ENCODE measurements at regions not wholly inside any gene's neighbourhood (a gene's known extent, or its start where the extent isn't known, plus 50 kb on each side); places are given as distances from the start of the nearest gene placed in this dataset.

DNA sequence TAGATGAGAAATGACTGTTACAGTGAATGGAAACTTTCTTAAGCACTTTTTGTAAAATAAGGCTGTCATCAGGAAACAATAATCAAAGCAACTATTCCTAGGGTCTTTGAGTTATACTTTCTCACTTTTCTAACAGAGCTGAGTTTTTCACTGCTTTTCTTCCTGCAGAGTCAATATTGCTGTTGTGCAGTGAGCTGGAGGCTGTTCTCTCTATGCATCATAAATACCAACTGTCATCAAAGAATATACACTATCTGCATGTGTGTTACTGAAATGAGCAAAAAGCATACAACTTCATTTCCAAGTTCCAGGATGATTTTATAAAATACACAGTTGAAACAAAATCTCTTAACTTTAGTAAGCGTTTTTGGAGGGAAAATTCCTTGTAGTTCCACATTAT is 110.4 kb upstream of the CPSF6 start:
- no peak overlapping the region for H4K91ac ChIP-seq (ENCODE audit: insufficient read length, low read depth, low read length)
- H3K79me2 ChIP-seq (ENCODE audit: insufficient read depth, low read length) = no peaks in the 10 kb centered on the region
- peaks cover 0 to 3% of the 10 kb centered on the region in 2 experiments; a peak in 1 of 5 replicates for H3K9me3 Mint-ChIP-seq
- no CpG with 5 or more reads among the region's 1 CpG for WGBS (ENCODE audit: extremely low coverage, insufficient read length, low lambda C conversion rate)
- no peaks in the 10 kb centered on the region for H3K4me1 ChIP-seq (ENCODE audit: insufficient read depth, low read length)
- no peak overlapping the region for H3K27ac ChIP-seq (ENCODE audit: insufficient read length, low read depth, low read length)
- no peak overlapping the region for H3K9ac ChIP-seq (ENCODE audit: extremely low read depth, insufficient read length, low read length)
- no peak overlapping the region for H3T11ph ChIP-seq (ENCODE audit: low read length)
- no peaks in the 10 kb centered on the region; the same call in 1 of the 2 replicates for H3K27me3 Mint-ChIP-seq (ENCODE audit: low read depth)
- H3K9me3 ChIP-seq (ENCODE audit: control insufficient read depth, low read depth, low read length) = no peaks in the 10 kb centered on the region
- no peak for DNase-seq
- no peak overlapping the region for H3K4me3 Mint-ChIP-seq
- no peak overlapping the region for H3K27ac Mint-ChIP-seq
- no peak overlapping the region for H2BK12ac ChIP-seq (ENCODE audit: insufficient read length, low read depth, low read length)
- no peak overlapping the region for H3K56ac ChIP-seq (ENCODE audit: insufficient read length, low read depth, low read length)
- no peak overlapping the region for H3K23ac ChIP-seq (ENCODE audit: insufficient read length, low read depth, low read length)
- no peak overlapping the region for H2BK15ac ChIP-seq (ENCODE audit: low read depth, low read length)
- no peak overlapping the region for H2BK5ac ChIP-seq (ENCODE audit: insufficient read length, low read length)
- H3K27me3 ChIP-seq (ENCODE audit: insufficient read depth, low read length) = no peaks in the 10 kb centered on the region
- no peaks in the 10 kb centered on the region for H3K79me1 ChIP-seq (ENCODE audit: insufficient read depth, low read depth, low read length, poor library complexity, severe bottlenecking)
- H4K8ac ChIP-seq (replicated peaks; ENCODE audit: insufficient read length, low read depth, low read length) = no peak overlapping the region
- no peak overlapping the region for H2AK5ac ChIP-seq (ENCODE audit: insufficient read length, low read length)
- H3K4me1 Mint-ChIP-seq = peaks cover 30 to 39% of the 10 kb centered on the region in 2 experiments
- H4K20me1 ChIP-seq (ENCODE audit: control insufficient read depth, insufficient read depth, insufficient read length) = no peaks in the 10 kb centered on the region
- H3K36me3 Mint-ChIP-seq (ENCODE audit: insufficient read depth in 1 of 3, low read depth in 3 of 3) = peaks cover 0 to 4% (median 0%) of the 10 kb centered on the region in 3 experiments; a peak in 2 of 7 replicates
- no peak overlapping the region for H2BK120ac ChIP-seq (ENCODE audit: low read depth, low read length, poor library complexity, severe bottlenecking)
- TF ChIP-seq, protein P1, sequence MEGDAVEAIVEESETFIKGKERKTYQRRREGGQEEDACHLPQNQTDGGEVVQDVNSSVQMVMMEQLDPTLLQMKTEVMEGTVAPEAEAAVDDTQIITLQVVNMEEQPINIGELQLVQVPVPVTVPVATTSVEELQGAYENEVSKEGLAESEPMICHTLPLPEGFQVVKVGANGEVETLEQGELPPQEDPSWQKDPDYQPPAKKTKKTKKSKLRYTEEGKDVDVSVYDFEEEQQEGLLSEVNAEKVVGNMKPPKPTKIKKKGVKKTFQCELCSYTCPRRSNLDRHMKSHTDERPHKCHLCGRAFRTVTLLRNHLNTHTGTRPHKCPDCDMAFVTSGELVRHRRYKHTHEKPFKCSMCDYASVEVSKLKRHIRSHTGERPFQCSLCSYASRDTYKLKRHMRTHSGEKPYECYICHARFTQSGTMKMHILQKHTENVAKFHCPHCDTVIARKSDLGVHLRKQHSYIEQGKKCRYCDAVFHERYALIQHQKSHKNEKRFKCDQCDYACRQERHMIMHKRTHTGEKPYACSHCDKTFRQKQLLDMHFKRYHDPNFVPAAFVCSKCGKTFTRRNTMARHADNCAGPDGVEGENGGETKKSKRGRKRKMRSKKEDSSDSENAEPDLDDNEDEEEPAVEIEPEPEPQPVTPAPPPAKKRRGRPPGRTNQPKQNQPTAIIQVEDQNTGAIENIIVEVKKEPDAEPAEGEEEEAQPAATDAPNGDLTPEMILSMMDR (conservative IDR thresholded peaks at IDR 0.05) = no peak
- no peak overlapping the region for H4K5ac ChIP-seq (ENCODE audit: insufficient read length, low read depth, low read length)
- H2AFZ ChIP-seq (ENCODE audit: low read length) = no peak overlapping the region
- H2BK20ac ChIP-seq (ENCODE audit: low read depth, low read length, poor library complexity, severe bottlenecking) = no peak overlapping the region
- no peak overlapping the region for H3K14ac ChIP-seq (ENCODE audit: insufficient read depth, low read length)
- no peak overlapping the region for H3K4me2 ChIP-seq (ENCODE audit: insufficient read depth, insufficient read length, low read length)
- no peak overlapping the region for H3K4ac ChIP-seq (ENCODE audit: low read depth, low read length)
- H3K18ac ChIP-seq (ENCODE audit: insufficient read length, low read depth, low read length) = no peak overlapping the region
- no peaks in the 10 kb centered on the region for H3K23me2 ChIP-seq (ENCODE audit: insufficient read length, low read depth, low read length, poor library complexity, severe bottlenecking)
